AG09309 (cell line): ENCODE measurements at regions not wholly inside any gene's neighbourhood (a gene's known extent, or its start where the extent isn't known, plus 50 kb on each side); places are given as distances from the start of the nearest gene placed in this dataset.

ENCODE experiments used
- DNase-seq: peaks from one replicate; pipeline ENCODE4 v3.0.0-alpha.2; 2010; ENCODE audit warnings: low read depth
- H3K4me3 ChIP-seq: 2 replicates; pipeline ENCODE4 v1.5.1; 2011; ENCODE audit warnings: mild to moderate bottlenecking, low read depth, low read length, moderate library complexity; ENCODE audit not compliant: control insufficient read depth
- CTCF ChIP-seq: IDR thresholded peaks from 2 replicates; pipeline ENCODE4 v1.5.1; 2011; ENCODE audit warnings: mild to moderate bottlenecking, low read depth, low read length, inconsistent platforms; ENCODE audit not compliant: insufficient read depth, control insufficient read depth; ENCODE audit errors: missing control alignments

GRCh38 chr6:139766796-139767195 lies 392.3 kb upstream of the CITED2 start:
- no peak for TF ChIP-seq CTCF
- DNase-seq, result no peak
- no peak overlapping the region for H3K4me3 ChIP-seq

- no peak for TF ChIP-seq CTCF
- no peak for DNase-seq
- no peak overlapping the region for H3K4me3 ChIP-seq
Measured at GRCh38 chr6:139765825-139766285, 391.4 kb upstream of the CITED2 start.

GRCh38 chr6:139764498-139764986 lies 390.1 kb upstream of the CITED2 start:
- DNase-seq, result peak; percentile 93
- TF ChIP-seq CTCF, result no peak
- H3K4me3 ChIP-seq, result no peak overlapping the region

DNA sequence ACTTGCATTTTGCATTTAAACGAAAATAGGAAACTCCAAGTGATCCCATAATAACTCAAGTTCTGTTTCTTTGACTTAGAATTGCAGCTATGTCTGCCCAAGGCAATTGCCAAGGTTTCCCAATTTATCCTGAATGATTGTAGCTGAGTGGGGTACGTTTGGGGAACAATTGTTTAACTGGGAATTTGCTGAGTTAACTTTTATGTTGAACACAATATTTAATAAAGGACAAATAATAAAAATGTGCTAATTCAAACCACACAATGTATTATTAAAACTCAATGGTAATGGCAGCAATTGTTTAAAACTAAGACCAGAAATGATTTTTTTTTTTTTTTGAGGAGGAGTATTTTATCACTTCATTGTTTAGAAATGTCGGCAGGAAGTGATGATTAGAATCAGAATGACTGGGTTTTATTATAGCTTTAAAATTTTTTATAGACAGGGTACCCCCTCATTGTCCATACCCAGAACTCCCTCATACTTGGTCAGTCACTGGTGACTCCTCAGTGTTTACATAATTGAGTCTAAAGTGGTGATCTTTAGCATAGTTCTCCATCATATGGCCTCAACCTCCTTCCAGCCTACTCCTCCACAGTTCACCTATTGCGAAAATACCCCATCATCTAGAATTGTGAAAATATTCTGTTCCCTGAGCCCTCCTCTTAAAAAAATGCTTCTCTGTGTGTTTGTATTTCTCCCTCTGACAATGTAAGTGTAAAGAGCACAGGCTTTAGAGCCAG lies 389.2 kb upstream of the CITED2 start:
- DNase-seq, result peak; percentile 53
- H3K4me3 ChIP-seq, result no peak overlapping the region
- TF ChIP-seq CTCF, result no peak

GRCh38 chr6:139762587-139763031 lies 388.2 kb upstream of the CITED2 start:
- DNase-seq, result no peak
- TF ChIP-seq CTCF, result no peak

GRCh38 chr6:139760128-139760527 lies 385.7 kb upstream of the CITED2 start:
- H3K4me3 ChIP-seq, result no peak overlapping the region
- no peak for TF ChIP-seq CTCF
- no peak for DNase-seq

More at GRCh38 chr6:139762587-139763031, 388.2 kb upstream of the CITED2 start:
- no peak overlapping the region for H3K4me3 ChIP-seq

GRCh38 chr6:139759086-139759485 lies 384.6 kb upstream of the CITED2 start:
- no peak for DNase-seq
- no peak overlapping the region for H3K4me3 ChIP-seq
- no peak for TF ChIP-seq CTCF
